Activated naive CD4-positive, alpha-beta T cell treated with anti-CD3 and anti-CD28 coated beads, Interleukin-2, amount 50 U/mL, for 72 hours (primary cell): ENCODE measurements at regions not wholly inside any gene's neighbourhood (a gene's known extent, or its start where the extent isn't known, plus 50 kb on each side); places are given as distances from the start of the nearest gene placed in this dataset.
A peak's percentile ranks its signal among the peaks of the same experiment; 100 is the strongest.

ENCODE experiments used
- ATAC-seq, 2 donors: fragments of 150-1000 bp; cut with Tn5 transposase; 2 replicates each; pipeline ENCODE4 v1.10.0; 2021; ENCODE audit warnings: mild to moderate bottlenecking in 2 of 2, moderate library complexity in 2 of 2
- DNase-seq, 2 donors: peaks; one replicate each; pipeline ENCODE4 v3.0.0; 2021 to 2022; ENCODE audit warnings: low spot score in 2 of 2
- H3K27ac Mint-ChIP-seq, 2 donors: one replicate each; pipeline ENCODE4 v1.8.0; 2022; ENCODE audit warnings: mild to moderate bottlenecking in 2 of 2, mixed read lengths in 2 of 2
- H3K36me3 Mint-ChIP-seq, 2 donors: one replicate each; pipeline ENCODE4 v1.8.0; 2022; ENCODE audit warnings: mixed read lengths in 2 of 2
- H3K9me3 Mint-ChIP-seq, 2 donors: one replicate each; pipeline ENCODE4 v1.8.0; 2022; ENCODE audit warnings: mixed read lengths in 2 of 2

DNA sequence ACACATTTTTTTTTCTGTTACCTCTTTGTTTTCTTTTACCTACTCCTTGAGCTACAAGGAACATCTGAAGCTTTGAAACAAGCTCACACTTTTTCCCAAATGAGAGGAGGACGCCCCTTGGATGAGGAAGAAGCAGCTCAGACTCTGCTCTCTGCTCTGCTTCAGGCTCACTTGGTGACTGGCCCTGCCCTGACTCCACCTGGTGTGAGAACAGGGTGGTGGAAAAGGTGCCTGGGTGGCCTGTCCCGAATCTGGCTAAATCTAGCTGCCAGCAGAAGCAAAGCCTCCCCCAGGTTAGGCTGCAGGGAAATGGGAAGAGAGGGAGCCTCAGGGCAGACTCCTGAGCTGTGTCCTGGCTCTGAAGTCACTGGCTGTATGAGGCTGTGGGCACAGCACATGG, 68.0 kb upstream of the CEACAM8 start:
- Mint-ChIP-seq H3K9me3 (peaks cover 5 to 9% of the 10 kb centered on the region in 2 donors), H3K36me3 (no peaks in the 10 kb centered on the region), H3K27ac (no peak overlapping the region)
- DNase-seq (no peak), ATAC-seq (no peak)

DNA sequence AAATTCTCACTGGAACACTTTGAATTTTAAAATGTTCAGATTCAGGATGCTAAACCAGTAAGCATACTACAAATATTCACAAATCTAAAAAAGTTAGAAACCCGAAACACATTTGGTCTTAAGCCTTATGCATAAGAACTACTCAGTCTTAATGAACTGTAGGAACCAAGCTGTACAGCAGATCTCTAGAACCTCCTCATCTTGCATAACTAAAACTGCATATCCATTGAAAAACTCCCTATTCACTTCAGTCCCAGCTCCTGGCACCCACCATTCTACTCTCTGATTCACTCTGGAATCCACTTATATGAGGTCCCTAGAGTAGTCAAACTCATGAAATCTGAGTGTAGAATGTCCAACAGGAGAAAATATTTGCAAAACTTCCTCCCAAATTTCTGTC, 65.6 kb upstream of the CEACAM8 start:
- Mint-ChIP-seq H3K36me3 (no peaks in the 10 kb centered on the region), H3K9me3 (peaks cover 5 to 9% of the 10 kb centered on the region in 2 donors), H3K27ac (no peak overlapping the region)
- DNase-seq (no peak), ATAC-seq (no peak)

DNA sequence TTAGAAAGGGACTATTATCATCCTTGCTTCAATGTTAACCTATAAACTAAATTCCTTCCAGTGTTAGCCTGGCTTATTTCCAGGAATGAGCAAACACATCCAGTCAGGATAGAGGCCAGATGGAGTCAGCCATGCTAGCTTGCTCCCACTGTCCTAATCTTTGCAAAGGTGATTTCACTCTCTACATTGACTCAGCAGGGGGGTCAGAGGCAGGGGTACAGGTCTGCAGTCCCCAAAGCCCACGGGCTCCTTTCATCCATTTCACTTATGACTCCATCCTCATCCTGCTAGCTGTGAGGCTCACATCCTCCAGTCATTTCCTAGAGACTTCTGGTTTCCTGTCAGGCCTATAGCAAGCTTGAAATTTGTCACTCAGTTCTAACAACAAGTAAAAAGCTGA, 63.4 kb upstream of the CEACAM8 start:
- no peaks in the 10 kb centered on the region for H3K36me3 Mint-ChIP-seq
- ATAC-seq (peak; percentile 39 to 84), DNase-seq (no peak)
- peak overlapping the region in 1 of 2 donors; percentile 29 for H3K27ac Mint-ChIP-seq
- peaks cover 5 to 9% of the 10 kb centered on the region in 2 donors for H3K9me3 Mint-ChIP-seq

DNA sequence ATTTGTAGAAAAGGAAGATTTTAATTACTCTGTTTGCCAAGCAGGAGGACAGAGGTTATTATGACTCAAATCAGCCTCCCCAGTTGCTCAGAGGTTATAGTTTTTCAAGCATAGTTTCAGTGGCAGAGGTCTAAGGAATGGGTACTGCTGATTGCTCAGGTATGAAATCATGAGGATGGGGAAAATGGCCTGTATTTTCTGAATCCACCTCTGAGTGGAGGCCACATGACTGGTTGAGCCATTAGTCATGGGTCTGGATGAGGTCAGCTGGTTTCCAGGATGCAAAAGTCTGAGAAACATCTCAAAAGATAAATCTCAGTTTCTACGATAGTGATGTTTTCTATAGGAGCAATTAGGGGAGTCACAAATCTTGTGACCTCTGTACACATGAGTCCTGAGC, 62.8 kb upstream of the CEACAM8 start:
- Mint-ChIP-seq H3K36me3 (no peaks in the 10 kb centered on the region), H3K9me3 (peaks cover 5 to 9% of the 10 kb centered on the region in 2 donors), H3K27ac (peak overlapping the region in 1 of 2 donors; percentile 47)
- ATAC-seq (peak; percentile 74 to 75), DNase-seq (no peak)

DNA sequence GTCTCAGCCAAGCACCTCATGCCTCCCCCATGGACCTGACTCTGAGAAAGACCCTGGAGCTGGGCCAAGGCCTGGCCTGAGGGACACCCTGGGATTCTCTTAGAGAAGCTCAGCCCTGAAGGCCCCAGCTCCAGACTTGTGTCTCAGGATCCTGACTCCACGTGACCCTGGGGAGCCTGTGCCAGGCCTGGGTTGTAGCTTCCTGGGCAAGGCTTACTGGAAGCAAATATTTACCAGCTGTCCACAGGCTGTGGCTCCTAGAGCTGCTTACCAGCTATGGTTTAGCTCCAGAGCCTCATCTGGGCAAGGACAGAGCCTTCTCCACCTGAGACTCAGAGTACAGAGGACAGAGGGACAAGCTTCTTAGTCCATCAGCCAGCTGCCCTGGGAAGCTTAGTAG, 61.0 kb upstream of the CEACAM8 start:
- DNase-seq (no peak), ATAC-seq (no peak)
- Mint-ChIP-seq H3K9me3 (peaks cover 5 to 9% of the 10 kb centered on the region in 2 donors), H3K36me3 (no peaks in the 10 kb centered on the region), H3K27ac (no peak overlapping the region)

DNA sequence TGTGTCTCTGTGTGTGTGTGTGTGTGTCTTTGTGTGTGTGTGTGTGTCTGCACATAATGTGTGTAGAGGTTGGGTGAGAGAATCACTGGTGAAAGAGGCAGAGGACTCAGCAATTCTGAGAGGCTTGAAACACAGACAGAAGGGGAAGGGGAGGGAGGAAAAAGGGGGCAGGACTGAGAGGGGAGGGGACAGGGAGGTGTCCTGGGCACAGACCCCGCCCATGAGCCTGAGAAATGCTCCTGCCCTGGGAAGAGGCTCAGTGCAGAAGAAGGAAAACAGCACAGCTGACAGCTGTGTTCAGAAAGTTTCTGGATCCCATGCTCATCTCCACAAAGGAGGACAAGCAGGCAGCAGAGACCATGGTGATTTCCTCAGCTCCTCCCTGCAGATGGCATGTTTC, 59.1 kb upstream of the CEACAM8 start:
- H3K9me3 Mint-ChIP-seq = peaks cover 0 to under 1% of the 10 kb centered on the region in 2 donors
- ATAC-seq (no peak), DNase-seq (no peak)
- no peak overlapping the region for H3K27ac Mint-ChIP-seq
- H3K36me3 Mint-ChIP-seq = no peaks in the 10 kb centered on the region

DNA sequence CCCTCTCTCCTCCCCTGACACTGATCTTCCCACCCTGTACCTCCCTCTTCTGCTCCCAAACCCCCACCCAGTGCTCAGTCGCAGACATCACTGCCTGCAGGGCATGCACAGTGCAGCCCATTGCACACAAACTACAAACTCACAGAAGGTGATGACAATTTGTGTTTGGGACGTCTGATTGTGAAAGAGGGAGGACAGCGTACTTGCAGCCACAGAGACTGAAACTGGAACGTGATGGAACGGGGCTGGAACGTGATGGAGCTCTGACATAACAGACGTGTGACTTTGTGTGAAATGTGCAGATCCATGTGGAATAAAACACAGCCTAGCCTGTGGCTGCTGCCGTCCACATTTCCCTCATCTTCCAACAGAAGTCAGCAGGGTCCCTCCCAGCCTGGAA, 57.3 kb upstream of the CEACAM8 start:
- H3K36me3 Mint-ChIP-seq = no peaks in the 10 kb centered on the region
- H3K9me3 Mint-ChIP-seq = no peaks in the 10 kb centered on the region
- no peak for ATAC-seq
- no peak overlapping the region for H3K27ac Mint-ChIP-seq
- no peak for DNase-seq
